HL-60 (cell line): ENCODE measurements at regions not wholly inside any gene's neighbourhood (a gene's known extent, or its start where the extent isn't known, plus 50 kb on each side); places are given as distances from the start of the nearest gene placed in this dataset.

Experiments
- DNase-seq, 2 experiments: peaks; one replicate each; pipeline ENCODE4 v3.0.0-alpha.2; 2010 to 2020; ENCODE audit warnings: low read depth in 1 of 2, low spot score in 1 of 2
- H3K27ac ChIP-seq: fragments of 250-450 bp; sonication (Bioruptor Pico); replicated peaks from 2 replicates; pipeline ENCODE4 v1.5.1; 2020; ENCODE audit warnings: mild to moderate bottlenecking, moderate library complexity
- H3K27me3 ChIP-seq: fragments of 250-450 bp; sonication (Bioruptor Pico); 2 replicates; pipeline ENCODE4 v1.5.1; 2021; ENCODE audit warnings: mild to moderate bottlenecking, moderate library complexity; ENCODE audit not compliant: insufficient read depth, poor library complexity, severe bottlenecking
- H3K4me3 ChIP-seq: replicated peaks from 2 replicates; pipeline ENCODE4 v1.5.1; 2011; ENCODE audit warnings: mild to moderate bottlenecking, control low read depth, low read length; ENCODE audit not compliant: insufficient read depth
- GABPA ChIP-seq: IDR thresholded peaks from 2 replicates; pipeline ENCODE4 v1.6.1; 2012; ENCODE audit warnings: low read depth
- POLR2AphosphoS5 ChIP-seq: IDR thresholded peaks from 2 replicates; pipeline ENCODE4 v1.6.1; 2012; ENCODE audit warnings: low read depth
- SPI1 ChIP-seq: IDR thresholded peaks from 2 replicates; pipeline ENCODE4 v1.6.1; 2012; ENCODE audit warnings: low read depth, mild to moderate bottlenecking, borderline replicate concordance
- TF ChIP-seq, protein P1 (sequence below): IDR thresholded peaks from 2 replicates; pipeline ENCODE4 v1.6.1; 2012; ENCODE audit warnings: low read depth; ENCODE audit not compliant: insufficient replicate concordance
- TF ChIP-seq, protein P2 (sequence below): IDR thresholded peaks from one replicate; pipeline ENCODE4 v1.5.1; 2011; ENCODE audit warnings: low read length, control low read depth, inconsistent platforms; ENCODE audit not compliant: insufficient read depth

DNA sequence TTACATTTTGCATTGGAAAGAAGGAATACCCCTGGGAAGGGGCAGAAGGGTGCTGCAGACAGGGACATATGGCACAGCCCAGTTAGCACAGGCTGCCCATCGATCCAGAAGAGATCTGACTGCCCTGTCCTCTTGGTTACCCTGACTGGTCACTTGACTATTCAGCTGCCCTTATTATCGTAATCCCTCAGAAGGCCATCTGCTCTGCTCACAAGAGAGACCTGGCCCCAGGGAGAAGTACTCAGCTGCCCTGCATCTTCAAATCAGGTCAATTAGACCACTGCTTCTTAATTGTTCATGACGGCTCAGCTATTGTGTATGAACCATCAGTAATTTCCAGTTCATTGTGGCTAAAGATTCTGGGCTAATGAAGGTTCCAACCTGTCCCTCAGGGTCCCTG is 345.0 kb downstream of the TLE1 start:
- DNase-seq = no peak
- Histone ChIP-seq H3K27ac (no peak overlapping the region), H3K4me3 (no peak overlapping the region), H3K27me3 (no peaks in the 10 kb centered on the region)
- TF ChIP-seq, protein P1, sequence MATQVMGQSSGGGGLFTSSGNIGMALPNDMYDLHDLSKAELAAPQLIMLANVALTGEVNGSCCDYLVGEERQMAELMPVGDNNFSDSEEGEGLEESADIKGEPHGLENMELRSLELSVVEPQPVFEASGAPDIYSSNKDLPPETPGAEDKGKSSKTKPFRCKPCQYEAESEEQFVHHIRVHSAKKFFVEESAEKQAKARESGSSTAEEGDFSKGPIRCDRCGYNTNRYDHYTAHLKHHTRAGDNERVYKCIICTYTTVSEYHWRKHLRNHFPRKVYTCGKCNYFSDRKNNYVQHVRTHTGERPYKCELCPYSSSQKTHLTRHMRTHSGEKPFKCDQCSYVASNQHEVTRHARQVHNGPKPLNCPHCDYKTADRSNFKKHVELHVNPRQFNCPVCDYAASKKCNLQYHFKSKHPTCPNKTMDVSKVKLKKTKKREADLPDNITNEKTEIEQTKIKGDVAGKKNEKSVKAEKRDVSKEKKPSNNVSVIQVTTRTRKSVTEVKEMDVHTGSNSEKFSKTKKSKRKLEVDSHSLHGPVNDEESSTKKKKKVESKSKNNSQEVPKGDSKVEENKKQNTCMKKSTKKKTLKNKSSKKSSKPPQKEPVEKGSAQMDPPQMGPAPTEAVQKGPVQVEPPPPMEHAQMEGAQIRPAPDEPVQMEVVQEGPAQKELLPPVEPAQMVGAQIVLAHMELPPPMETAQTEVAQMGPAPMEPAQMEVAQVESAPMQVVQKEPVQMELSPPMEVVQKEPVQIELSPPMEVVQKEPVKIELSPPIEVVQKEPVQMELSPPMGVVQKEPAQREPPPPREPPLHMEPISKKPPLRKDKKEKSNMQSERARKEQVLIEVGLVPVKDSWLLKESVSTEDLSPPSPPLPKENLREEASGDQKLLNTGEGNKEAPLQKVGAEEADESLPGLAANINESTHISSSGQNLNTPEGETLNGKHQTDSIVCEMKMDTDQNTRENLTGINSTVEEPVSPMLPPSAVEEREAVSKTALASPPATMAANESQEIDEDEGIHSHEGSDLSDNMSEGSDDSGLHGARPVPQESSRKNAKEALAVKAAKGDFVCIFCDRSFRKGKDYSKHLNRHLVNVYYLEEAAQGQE = no peak

DNA sequence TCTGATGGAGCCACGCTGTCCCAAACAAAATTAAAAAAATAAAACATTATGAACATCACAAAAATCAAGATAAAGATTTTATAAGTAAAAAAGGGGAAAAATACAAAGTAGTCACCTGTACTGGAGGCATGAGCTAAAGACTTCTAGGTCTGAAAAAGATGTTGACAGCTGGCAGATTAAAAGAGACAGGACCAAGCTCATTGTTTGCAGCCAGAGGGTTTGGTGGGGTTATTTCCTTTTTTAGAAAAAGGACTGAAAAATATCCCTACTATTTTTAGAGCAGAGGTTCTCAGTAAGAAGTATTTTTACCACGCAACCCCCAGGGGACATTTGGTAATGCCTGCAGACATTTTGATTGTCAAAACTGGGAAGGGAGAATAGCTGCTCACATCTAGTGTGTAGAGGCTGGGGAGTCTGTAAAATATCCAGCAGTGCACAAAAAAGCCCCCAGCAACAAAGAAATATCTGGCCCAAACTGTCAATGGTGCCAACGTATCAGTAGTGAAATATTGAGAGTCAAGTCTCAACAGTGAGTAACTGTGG is 353.4 kb downstream of the TLE1 start:
- H3K27ac ChIP-seq = no peak overlapping the region
- DNase-seq = no peak
- H3K4me3 ChIP-seq = no peak overlapping the region
- no peak for TF ChIP-seq SPI1
- TF ChIP-seq, protein P1 = no peak
- no peak for TF ChIP-seq POLR2AphosphoS5
- no peak for TF ChIP-seq GABPA
- TF ChIP-seq, protein P2, sequence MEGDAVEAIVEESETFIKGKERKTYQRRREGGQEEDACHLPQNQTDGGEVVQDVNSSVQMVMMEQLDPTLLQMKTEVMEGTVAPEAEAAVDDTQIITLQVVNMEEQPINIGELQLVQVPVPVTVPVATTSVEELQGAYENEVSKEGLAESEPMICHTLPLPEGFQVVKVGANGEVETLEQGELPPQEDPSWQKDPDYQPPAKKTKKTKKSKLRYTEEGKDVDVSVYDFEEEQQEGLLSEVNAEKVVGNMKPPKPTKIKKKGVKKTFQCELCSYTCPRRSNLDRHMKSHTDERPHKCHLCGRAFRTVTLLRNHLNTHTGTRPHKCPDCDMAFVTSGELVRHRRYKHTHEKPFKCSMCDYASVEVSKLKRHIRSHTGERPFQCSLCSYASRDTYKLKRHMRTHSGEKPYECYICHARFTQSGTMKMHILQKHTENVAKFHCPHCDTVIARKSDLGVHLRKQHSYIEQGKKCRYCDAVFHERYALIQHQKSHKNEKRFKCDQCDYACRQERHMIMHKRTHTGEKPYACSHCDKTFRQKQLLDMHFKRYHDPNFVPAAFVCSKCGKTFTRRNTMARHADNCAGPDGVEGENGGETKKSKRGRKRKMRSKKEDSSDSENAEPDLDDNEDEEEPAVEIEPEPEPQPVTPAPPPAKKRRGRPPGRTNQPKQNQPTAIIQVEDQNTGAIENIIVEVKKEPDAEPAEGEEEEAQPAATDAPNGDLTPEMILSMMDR = no peak
- no peaks in the 10 kb centered on the region for H3K27me3 ChIP-seq

DNA sequence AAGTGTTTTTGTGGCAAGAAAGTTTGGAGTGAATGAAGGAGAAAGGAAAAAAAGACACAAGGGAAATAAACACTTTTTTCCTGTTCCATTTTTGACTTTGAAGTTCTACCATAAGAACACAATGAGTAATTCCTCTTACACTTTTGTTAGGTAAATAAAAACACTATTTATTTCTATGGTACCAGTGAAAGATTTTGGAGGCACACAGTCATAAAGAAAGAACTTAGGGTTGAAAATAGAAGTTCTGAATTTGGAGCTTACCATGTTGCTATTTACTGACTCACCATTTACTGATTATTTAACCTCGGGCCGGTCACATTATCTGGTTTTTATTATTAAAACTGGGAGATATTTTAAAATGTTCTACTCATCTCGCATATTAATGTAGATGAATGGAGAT is 367.8 kb downstream of the TLE1 start:
- no peak for DNase-seq
- H3K4me3 ChIP-seq = no peak overlapping the region
- TF ChIP-seq GABPA = no peak
- TF ChIP-seq, protein P2 = no peak
- TF ChIP-seq, protein P1 = no peak
- no peak for TF ChIP-seq POLR2AphosphoS5
- no peak for TF ChIP-seq SPI1
- H3K27me3 ChIP-seq = no peaks in the 10 kb centered on the region
- no peak overlapping the region for H3K27ac ChIP-seq
